BLaER1 treated with 17β-estradiol and CSF1 and Interleukin-3, amounts not matched to agents 10 nM and 100 nM (cell line): ENCODE measurements at regions not wholly inside any gene's neighbourhood (a gene's known extent, or its start where the extent isn't known, plus 50 kb on each side); places are given as distances from the start of the nearest gene placed in this dataset.

Source experiments
- H3K27ac ChIP-seq, 11 experiments: shearing (Covaris generic); formaldehyde crosslinking; 2 replicates each; pipeline ENCODE4 v1.8.1; 2022
- H3K27me3 ChIP-seq, 11 experiments: shearing (Covaris generic); formaldehyde crosslinking; 2 replicates each; pipeline ENCODE4 v1.8.1; 2022
- H3K36me3 ChIP-seq, 11 experiments: shearing (Covaris generic); formaldehyde crosslinking; 2 replicates each; pipeline ENCODE4 v1.8.1; 2022
- H3K4me1 ChIP-seq, 10 experiments: shearing (Covaris generic); formaldehyde crosslinking; 2 replicates each; pipeline ENCODE4 v1.8.1; 2022
- H3K4me2 ChIP-seq, 11 experiments: shearing (Covaris generic); formaldehyde crosslinking; 2 replicates each; pipeline ENCODE4 v1.8.1; 2022
- H3K4me3 ChIP-seq, 10 experiments: shearing (Covaris generic); formaldehyde crosslinking; 2 replicates each; pipeline ENCODE4 v1.8.1; 2022
- H3K9ac ChIP-seq, 11 experiments: shearing (Covaris generic); formaldehyde crosslinking; 2 replicates each; pipeline ENCODE4 v1.8.1; 2022
- H3K9me3 ChIP-seq, 11 experiments: shearing (Covaris generic); formaldehyde crosslinking; replicated peaks in 1 of 11; 2 replicates each; pipeline ENCODE4 v1.8.1; 2022
- H4K20me1 ChIP-seq, 11 experiments: shearing (Covaris generic); formaldehyde crosslinking; 2 replicates each; pipeline ENCODE4 v1.8.1; 2022
- Cebpa-rat ChIP-seq, 11 experiments: shearing (Covaris generic); IDR thresholded peaks; 2 replicates each; pipeline ENCODE4 v1.8.1; 2022

GRCh38 chr10:131002031-131002861 is 309.3 kb downstream of the TCERG1L start:
- Histone ChIP-seq H3K9ac (no peak overlapping the region), H3K4me2 (peak overlapping the region; percentile 44 to 78 (median 61); a peak in 21 of 22 replicates), H3K9me3 (peaks cover 11 to 21% (median 13%) of the 10 kb centered on the region in 11 experiments; a peak in 19 of 22 replicates), H3K4me1 (peaks cover 36 to 57% (median 47%) of the 10 kb centered on the region in 10 experiments), H3K27ac (no peak overlapping the region), H3K4me3 (no peak overlapping the region), H3K27me3 (peaks cover 0 to 32% (median 16%) of the 10 kb centered on the region in 11 experiments; a peak in 18 of 22 replicates), H3K36me3 (no peaks in the 10 kb centered on the region), H4K20me1 (peaks cover 0 to 11% (median 0%) of the 10 kb centered on the region in 11 experiments; a peak in 7 of 22 replicates)
- no peak for TF ChIP-seq Cebpa-rat (IDR thresholded peaks at IDR 0.05)

GRCh38 chr10:131003455-131003854 is 308.1 kb downstream of the TCERG1L start:
- Histone ChIP-seq H3K27ac (no peak overlapping the region), H3K36me3 (no peaks in the 10 kb centered on the region), H3K9me3 (peaks cover 11 to 21% (median 13%) of the 10 kb centered on the region in 11 experiments; a peak in 19 of 22 replicates), H3K4me3 (no peak overlapping the region), H3K4me2 (no peak overlapping the region), H4K20me1 (peaks cover 0 to 2% (median 0%) of the 10 kb centered on the region in 11 experiments; a peak in 1 of 22 replicates), H3K4me1 (peaks cover 24 to 55% (median 39%) of the 10 kb centered on the region in 10 experiments), H3K9ac (no peak overlapping the region), H3K27me3 (peaks cover 0 to 29% (median 13%) of the 10 kb centered on the region in 11 experiments; a peak in 18 of 22 replicates)
- TF ChIP-seq Cebpa-rat (IDR thresholded peaks at IDR 0.05): no peak

- no peak overlapping the region for H3K9ac ChIP-seq
- H3K4me3 ChIP-seq: no peak overlapping the region
- H3K36me3 ChIP-seq: no peaks in the 10 kb centered on the region
- H4K20me1 ChIP-seq: no peaks in the 10 kb centered on the region
- peaks cover 11 to 21% (median 13%) of the 10 kb centered on the region in 11 experiments; a peak in 19 of 22 replicates for H3K9me3 ChIP-seq
- H3K4me1 ChIP-seq: peaks cover 28 to 55% (median 41%) of the 10 kb centered on the region in 10 experiments
- H3K27ac ChIP-seq: no peak overlapping the region
- H3K4me2 ChIP-seq: no peak overlapping the region
- H3K27me3 ChIP-seq: peaks cover 0 to 21% (median 7%) of the 10 kb centered on the region in 11 experiments; a peak in 14 of 22 replicates
- no peak for TF ChIP-seq Cebpa-rat (IDR thresholded peaks at IDR 0.05)
Observed at GRCh38 chr10:131004276-131004675, 307.2 kb downstream of the TCERG1L start.

GRCh38 chr10:131006458-131007256 is 304.9 kb downstream of the TCERG1L start:
- TF ChIP-seq Cebpa-rat (IDR thresholded peaks at IDR 0.05): no peak
- no peaks in the 10 kb centered on the region for H3K36me3 ChIP-seq
- no peak overlapping the region for H3K4me3 ChIP-seq
- H3K9me3 ChIP-seq: peaks cover 11 to 21% (median 13%) of the 10 kb centered on the region in 11 experiments; a peak in 19 of 22 replicates
- H4K20me1 ChIP-seq: no peaks in the 10 kb centered on the region
- no peak overlapping the region for H3K27ac ChIP-seq
- H3K9ac ChIP-seq: no peak overlapping the region
- H3K27me3 ChIP-seq: peaks cover 0 to 10% (median 0%) of the 10 kb centered on the region in 11 experiments; a peak in 3 of 22 replicates
- no peak overlapping the region for H3K4me2 ChIP-seq
- peaks cover 25 to 53% (median 42%) of the 10 kb centered on the region in 10 experiments for H3K4me1 ChIP-seq

GRCh38 chr10:131009791-131010190 is 301.7 kb downstream of the TCERG1L start:
- H3K27ac ChIP-seq: peak overlapping the region in 5 of 11 experiments; percentile 1 to 62 (median 50); a peak in 4 of 22 replicates
- no peaks in the 10 kb centered on the region for H3K27me3 ChIP-seq
- no peak overlapping the region for H3K4me3 ChIP-seq
- H4K20me1 ChIP-seq: no peaks in the 10 kb centered on the region
- peaks cover 11 to 21% (median 13%) of the 10 kb centered on the region in 11 experiments; a peak in 19 of 22 replicates for H3K9me3 ChIP-seq
- TF ChIP-seq Cebpa-rat (IDR thresholded peaks at IDR 0.05): peak in 2 of 11 experiments; percentile 41 to 43; a peak in 2 of 22 replicates
- no peaks in the 10 kb centered on the region for H3K36me3 ChIP-seq
- no peak overlapping the region for H3K9ac ChIP-seq
- peak overlapping the region; percentile 19 to 75 (median 60); a peak in 21 of 22 replicates for H3K4me2 ChIP-seq
- H3K4me1 ChIP-seq: peaks cover 15 to 40% (median 29%) of the 10 kb centered on the region in 10 experiments

GRCh38 chr10:131010965-131011575 is 300.5 kb downstream of the TCERG1L start:
- no peaks in the 10 kb centered on the region for H4K20me1 ChIP-seq
- no peaks in the 10 kb centered on the region for H3K36me3 ChIP-seq
- peak overlapping the region in 1 of 11 experiments; percentile 23; a peak in 1 of 22 replicates for H3K27ac ChIP-seq
- peaks cover 15 to 40% (median 29%) of the 10 kb centered on the region in 10 experiments for H3K4me1 ChIP-seq
- H3K9me3 ChIP-seq: peaks cover 1 to 8% (median 4%) of the 10 kb centered on the region in 11 experiments; a peak in 15 of 22 replicates
- no peaks in the 10 kb centered on the region for H3K27me3 ChIP-seq
- no peak overlapping the region for H3K9ac ChIP-seq
- TF ChIP-seq Cebpa-rat (IDR thresholded peaks at IDR 0.05): no peak
- H3K4me3 ChIP-seq: no peak overlapping the region
- peak overlapping the region in 8 of 11 experiments; percentile 20 to 55 (median 46); a peak in 15 of 22 replicates for H3K4me2 ChIP-seq

- H3K4me1 ChIP-seq: peaks cover 15 to 40% (median 29%) of the 10 kb centered on the region in 10 experiments
- H3K27me3 ChIP-seq: no peaks in the 10 kb centered on the region
- H3K9ac ChIP-seq: no peak overlapping the region
- H3K4me3 ChIP-seq: no peak overlapping the region
- no peak for TF ChIP-seq Cebpa-rat (IDR thresholded peaks at IDR 0.05)
- no peak overlapping the region for H3K27ac ChIP-seq
- no peaks in the 10 kb centered on the region for H4K20me1 ChIP-seq
- H3K9me3 ChIP-seq: no peaks in the 10 kb centered on the region
- H3K36me3 ChIP-seq: no peaks in the 10 kb centered on the region
- H3K4me2 ChIP-seq: no peak overlapping the region
Observed at GRCh38 chr10:131011936-131012640, 299.4 kb downstream of the TCERG1L start.

GRCh38 chr10:131012641-131012985 is 298.9 kb downstream of the TCERG1L start:
- Histone ChIP-seq H3K36me3 (no peaks in the 10 kb centered on the region), H3K27me3 (no peaks in the 10 kb centered on the region), H3K4me1 (peaks cover 15 to 35% (median 28%) of the 10 kb centered on the region in 10 experiments), H3K9me3 (no peaks in the 10 kb centered on the region), H3K9ac (no peak overlapping the region), H3K4me2 (no peak overlapping the region), H4K20me1 (no peaks in the 10 kb centered on the region), H3K4me3 (no peak overlapping the region), H3K27ac (no peak overlapping the region)
- no peak for TF ChIP-seq Cebpa-rat (IDR thresholded peaks at IDR 0.05)
